DND-41 (cell line): ENCODE measurements at regions not wholly inside any gene's neighbourhood (a gene's known extent, or its start where the extent isn't known, plus 50 kb on each side); places are given as distances from the start of the nearest gene placed in this dataset.

ENCODE experiments used
- EZH2 ChIP-seq: IDR thresholded peaks from 3 replicates; pipeline ENCODE4 v1.6.1; 2012; ENCODE audit warnings: borderline replicate concordance, low read depth, mild to moderate bottlenecking, moderate library complexity, low read length, inconsistent platforms; ENCODE audit not compliant: severe bottlenecking
- TF ChIP-seq, protein P1 (sequence below): IDR thresholded peaks from 2 replicates; pipeline ENCODE4 v1.5.1; 2012; ENCODE audit warnings: borderline replicate concordance, low read length, moderate library complexity, mild to moderate bottlenecking; ENCODE audit not compliant: poor library complexity, severe bottlenecking; ENCODE audit errors: extremely low read depth

DNA sequence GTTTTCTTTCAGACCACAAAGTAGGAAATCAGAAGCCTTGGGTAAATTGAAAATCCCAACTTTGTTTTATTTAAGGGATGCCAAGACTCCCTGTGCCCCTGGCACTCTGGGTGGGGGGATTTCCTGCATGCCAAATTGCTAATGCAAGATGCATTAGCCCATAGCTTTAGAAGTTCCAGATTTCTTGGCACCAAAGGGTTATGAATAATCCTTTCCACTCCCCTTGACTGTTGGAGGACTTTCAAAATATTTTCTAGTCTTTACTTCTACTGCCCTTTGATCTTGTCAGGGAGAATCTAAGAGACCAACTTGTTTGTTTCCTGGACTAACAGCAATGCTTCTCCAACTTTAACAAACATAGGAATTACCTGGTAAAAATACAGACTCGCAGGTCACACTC is 81.8 kb upstream of the TGIF1 start:
- TF ChIP-seq, protein P1, sequence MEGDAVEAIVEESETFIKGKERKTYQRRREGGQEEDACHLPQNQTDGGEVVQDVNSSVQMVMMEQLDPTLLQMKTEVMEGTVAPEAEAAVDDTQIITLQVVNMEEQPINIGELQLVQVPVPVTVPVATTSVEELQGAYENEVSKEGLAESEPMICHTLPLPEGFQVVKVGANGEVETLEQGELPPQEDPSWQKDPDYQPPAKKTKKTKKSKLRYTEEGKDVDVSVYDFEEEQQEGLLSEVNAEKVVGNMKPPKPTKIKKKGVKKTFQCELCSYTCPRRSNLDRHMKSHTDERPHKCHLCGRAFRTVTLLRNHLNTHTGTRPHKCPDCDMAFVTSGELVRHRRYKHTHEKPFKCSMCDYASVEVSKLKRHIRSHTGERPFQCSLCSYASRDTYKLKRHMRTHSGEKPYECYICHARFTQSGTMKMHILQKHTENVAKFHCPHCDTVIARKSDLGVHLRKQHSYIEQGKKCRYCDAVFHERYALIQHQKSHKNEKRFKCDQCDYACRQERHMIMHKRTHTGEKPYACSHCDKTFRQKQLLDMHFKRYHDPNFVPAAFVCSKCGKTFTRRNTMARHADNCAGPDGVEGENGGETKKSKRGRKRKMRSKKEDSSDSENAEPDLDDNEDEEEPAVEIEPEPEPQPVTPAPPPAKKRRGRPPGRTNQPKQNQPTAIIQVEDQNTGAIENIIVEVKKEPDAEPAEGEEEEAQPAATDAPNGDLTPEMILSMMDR: no peak
- no peak for TF ChIP-seq EZH2
